Mucosa of gallbladder (tissue), 1 donor: ENCODE measurements at regions not wholly inside any gene's neighbourhood (a gene's known extent, or its start where the extent isn't known, plus 50 kb on each side); places are given as distances from the start of the nearest gene placed in this dataset.
A peak's percentile ranks its signal among the peaks of the same experiment; 100 is the strongest.
"Not testable (repeated sequence)": the region's sequence is repeated elsewhere in the genome, so short reads cannot be mapped to it uniquely, and the experiment has no call there.

ENCODE experiments used
- DNase-seq: peaks from one replicate; pipeline ENCODE4 v3.0.0-alpha.2; 2020; ENCODE audit warnings: low spot score
- donor health status: DM: no; HTN: no; CAD: no.

DNA sequence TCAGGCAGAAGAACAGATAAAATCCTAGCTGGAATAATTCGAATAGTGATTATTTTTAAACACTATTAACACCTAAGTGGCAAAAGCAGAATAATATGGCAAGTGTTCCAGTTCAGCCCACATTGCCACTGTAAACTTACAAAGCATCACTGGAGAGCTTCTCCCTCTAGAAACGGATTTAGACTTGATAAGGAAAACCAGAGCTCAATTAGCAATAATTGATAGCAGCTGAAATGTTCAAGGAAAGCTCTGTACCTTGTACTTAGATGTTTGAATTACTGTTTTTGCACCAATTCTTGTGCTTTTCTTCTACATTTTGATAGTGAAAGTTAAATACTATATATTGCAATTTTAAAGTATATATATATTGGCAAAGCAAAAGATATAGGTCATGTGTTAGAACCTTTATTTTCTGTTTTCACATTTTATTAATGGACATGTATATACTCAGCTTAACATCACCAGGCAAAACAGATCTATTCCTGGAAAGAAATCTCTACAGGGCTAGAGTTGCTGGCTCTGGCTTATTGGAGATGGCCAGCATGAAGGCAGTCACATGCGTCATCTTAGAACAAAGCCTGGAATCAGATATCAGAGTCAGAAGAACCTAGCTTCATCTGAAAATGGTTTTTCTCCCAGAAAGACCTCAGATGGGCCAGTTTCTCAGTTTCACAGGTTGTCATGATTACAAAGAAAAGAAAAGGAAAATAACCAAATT, 149.1 kb upstream of the CTAGE1 start:
- DNase-seq, result no peak

GRCh38 chr18:22567794-22568193, 150.1 kb upstream of the CTAGE1 start:
- no peak for DNase-seq

- DNase-seq, result no peak
Measured at GRCh38 chr18:22570492-22570891, 152.8 kb upstream of the CTAGE1 start.

- DNase-seq, result no peak
Measured at GRCh38 chr18:22572341-22572740, 154.6 kb upstream of the CTAGE1 start.

GRCh38 chr18:22579271-22579670, 161.6 kb upstream of the CTAGE1 start:
- no peak for DNase-seq

- DNase-seq, result no peak
Measured at GRCh38 chr18:22585333-22585732, 167.6 kb upstream of the CTAGE1 start.

- DNase-seq, result no peak
Measured at GRCh38 chr18:22585821-22586220, 168.1 kb upstream of the CTAGE1 start.

- no peak for DNase-seq
Measured at GRCh38 chr18:22591222-22591621, 173.5 kb upstream of the CTAGE1 start.

GRCh38 chr18:22594155-22594690, 176.5 kb upstream of the CTAGE1 start:
- DNase-seq, result no peak

DNA sequence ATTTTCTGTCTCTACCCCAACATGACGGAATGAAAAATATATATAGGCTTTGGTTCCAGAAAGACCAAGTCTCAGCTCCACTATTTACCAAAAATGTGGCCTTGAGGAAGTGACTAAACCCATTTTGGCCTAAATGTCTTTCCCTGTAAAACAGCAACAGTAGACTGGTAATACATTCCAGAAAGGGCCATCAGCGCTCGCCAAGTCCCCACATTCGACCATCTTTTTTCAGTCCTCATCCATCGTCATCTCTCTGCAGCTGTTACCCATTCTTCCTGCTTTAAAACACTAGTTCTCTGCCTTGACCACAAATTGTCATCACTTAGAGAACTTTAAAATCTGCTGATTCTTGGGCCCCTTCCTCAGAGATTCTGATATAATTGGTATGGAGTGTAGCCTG, 183.8 kb upstream of the CTAGE1 start:
- DNase-seq, result no peak

DNA sequence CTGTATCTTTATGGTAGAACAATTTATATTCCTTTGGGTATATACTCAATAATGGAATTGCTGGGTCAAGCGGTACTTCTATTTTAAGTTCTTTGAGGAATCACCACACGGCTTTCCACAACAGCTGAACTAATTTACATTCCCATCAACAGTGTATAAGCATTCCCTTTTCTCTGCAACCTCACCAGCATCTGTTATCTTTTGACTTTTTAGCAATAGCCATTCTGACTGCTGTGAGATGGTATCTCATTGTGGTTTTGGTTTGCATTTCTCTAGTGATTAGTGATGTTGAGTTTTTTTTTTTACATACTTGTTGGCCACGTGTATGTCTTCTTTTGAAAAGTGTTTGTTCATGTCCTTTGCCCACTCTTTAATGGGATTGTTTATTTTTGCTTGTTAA, 184.7 kb upstream of the CTAGE1 start:
- not testable (repeated sequence) for DNase-seq

- no peak for DNase-seq
Measured at GRCh38 chr18:22603902-22604301, 186.2 kb upstream of the CTAGE1 start.

- peak; percentile 43 for DNase-seq
Measured at GRCh38 chr18:22604390-22604985, 186.8 kb upstream of the CTAGE1 start.

GRCh38 chr18:22604986-22605421, 187.3 kb upstream of the CTAGE1 start:
- peak; percentile 42 for DNase-seq

GRCh38 chr18:22605736-22606135, 188.0 kb upstream of the CTAGE1 start:
- DNase-seq, result no peak

GRCh38 chr18:22606563-22607283, 189.0 kb upstream of the CTAGE1 start:
- DNase-seq, result no peak

GRCh38 chr18:22607284-22607635, 189.5 kb upstream of the CTAGE1 start:
- no peak for DNase-seq

DNA sequence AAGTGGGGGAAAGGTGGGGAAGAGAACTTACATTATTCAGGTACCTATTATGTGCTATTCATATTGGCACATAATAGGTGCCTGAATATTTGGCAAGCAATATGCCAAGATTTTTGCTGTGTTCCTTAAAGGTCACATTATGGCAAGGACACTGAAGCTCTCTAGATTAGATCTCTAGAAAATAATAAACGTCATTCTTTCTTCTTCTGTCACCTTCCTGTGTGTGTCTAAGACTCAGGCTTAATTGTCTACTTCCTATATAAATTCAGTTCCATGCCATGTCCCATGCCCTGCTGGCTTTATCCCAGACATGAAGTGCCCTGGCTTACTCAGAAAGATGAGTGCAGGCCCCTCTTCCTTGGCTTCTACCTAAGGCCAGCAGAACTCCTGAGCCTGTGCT, 191.1 kb upstream of the CTAGE1 start:
- no peak for DNase-seq

- peak; percentile 83 for DNase-seq
Measured at GRCh38 chr18:22609642-22610041, 191.9 kb upstream of the CTAGE1 start.

DNA sequence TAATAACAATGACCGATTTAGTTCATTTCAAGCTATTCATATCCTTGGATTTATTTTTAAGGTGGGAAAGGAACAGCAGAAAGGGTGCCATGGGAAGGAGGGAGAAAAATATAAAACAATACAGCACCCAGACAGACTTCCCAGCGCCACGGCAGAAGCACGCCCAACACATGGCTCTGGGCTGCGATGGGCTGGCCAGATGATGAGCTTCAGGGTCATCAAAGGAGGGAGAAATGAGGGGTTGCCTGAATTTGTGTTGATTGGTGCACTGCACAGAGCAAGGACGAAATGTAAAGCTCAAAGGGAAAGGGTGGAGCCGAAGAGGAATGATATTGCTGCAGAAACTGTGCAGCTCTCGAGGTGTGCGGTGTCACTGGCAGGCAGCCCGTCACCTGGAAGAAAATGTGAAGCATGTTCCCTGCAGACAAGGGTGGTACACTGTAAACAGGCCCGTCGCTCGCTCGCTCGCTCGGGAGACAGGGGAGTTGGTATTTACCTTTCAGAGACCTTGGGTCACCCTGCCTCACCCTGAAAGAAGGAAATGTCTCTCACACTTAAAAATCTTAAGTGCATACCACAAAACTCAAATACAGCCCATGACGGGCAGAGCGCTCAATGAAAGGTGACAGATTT, 195.5 kb upstream of the CTAGE1 start:
- DNase-seq, result peak; percentile 86

DNA sequence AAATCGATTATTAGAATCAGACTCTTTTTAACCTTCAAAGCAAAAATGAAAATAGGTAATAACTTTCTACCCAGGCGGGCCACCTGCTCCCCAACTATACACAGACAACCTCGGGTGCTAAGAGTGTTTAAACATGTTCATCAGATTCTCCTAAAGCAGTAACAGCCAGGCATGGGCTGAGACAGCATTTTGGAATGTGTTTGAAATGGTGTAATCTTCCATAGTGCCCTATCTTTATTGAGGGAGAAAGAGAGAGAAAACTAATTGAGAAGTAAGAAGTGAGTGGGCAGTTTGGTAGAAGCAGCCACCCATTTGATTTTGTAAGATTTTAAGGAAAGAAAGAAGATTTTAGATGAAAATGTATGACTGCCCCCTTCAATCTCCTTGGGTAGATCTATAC, 196.1 kb upstream of the CTAGE1 start:
- DNase-seq, result no peak

DNA sequence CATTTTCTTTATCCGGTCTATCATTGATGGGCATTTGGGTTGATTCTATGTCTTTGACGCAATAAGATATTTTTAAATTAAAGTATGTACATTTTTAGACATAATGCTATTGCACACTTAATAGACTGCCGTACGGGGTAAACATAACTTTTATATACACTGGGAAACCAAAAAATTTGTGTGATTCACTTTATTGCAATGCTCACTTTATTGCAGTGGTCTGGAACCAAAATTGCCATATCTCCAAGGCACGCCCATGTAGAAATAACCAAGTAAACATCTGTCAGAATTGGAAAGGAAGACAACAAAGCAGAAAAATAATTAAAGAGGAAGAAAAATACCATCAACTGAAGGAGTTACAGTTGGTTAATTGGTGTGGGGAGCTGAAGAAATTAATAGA, 205.8 kb upstream of the CTAGE1 start:
- DNase-seq, result no peak
